Vagina (tissue), 2 donors: ENCODE measurements at regions not wholly inside any gene's neighbourhood (a gene's known extent, or its start where the extent isn't known, plus 50 kb on each side); places are given as distances from the start of the nearest gene placed in this dataset.

ENCODE experiments used
- CTCF ChIP-seq, 3 experiments: fragments of 450-650 bp in 2 of 3; fragments of 200-600 bp in 1 of 3; sonication (generic) in 1 of 3; IDR thresholded peaks; one replicate each; pipeline ENCODE4 v1.5.1; 2017 to 2019; ENCODE audit warnings: antibody characterized with exemption in 3 of 3, mild to moderate bottlenecking in 2 of 3, moderate library complexity in 2 of 3
- POLR2AphosphoS5 ChIP-seq, 2 donors: sonication (generic); formaldehyde crosslinking; IDR thresholded peaks; one replicate each; pipeline ENCODE4 v1.9.0; 2017; ENCODE audit warnings: antibody characterized with exemption in 2 of 2, mild to moderate bottlenecking in 2 of 2, low read depth in 1 of 2; ENCODE audit not compliant: insufficient read depth in 1 of 2

DNA sequence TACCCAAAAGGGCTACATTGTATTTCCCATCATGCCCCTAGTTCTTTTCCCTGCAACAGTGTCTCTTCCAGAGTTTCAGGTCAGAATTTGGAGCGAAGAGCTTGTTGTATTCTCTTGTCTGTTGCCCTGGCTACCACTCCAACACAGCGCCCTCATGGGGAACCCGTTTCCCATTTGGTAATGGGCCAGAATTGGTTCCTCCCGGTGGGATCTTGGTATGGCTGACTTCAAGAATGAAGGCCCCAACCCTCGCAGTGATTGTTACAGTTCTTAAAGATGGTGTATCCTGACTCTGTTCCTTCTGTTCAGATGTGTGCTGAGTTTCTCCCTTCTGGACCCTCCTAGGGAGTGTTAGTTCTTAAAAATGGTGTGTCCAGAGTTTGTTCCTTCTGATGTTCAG lies 110.5 kb upstream of the ZNF32 start:
- TF ChIP-seq POLR2AphosphoS5 (IDR thresholded peaks at IDR 0.05; ENCODE audit: insufficient read depth in 1 of 2, low read depth in 1 of 2), result no peak
- no peak for TF ChIP-seq CTCF (IDR thresholded peaks at IDR 0.05)
